ENCODE measurements at regions not wholly inside any gene's neighbourhood (a gene's known extent, or its start where the extent isn't known, plus 50 kb on each side); places are given as distances from the start of the nearest gene placed in this dataset.

GRCh38 chr14:53788566-53788965, 168.1 kb downstream of the BMP4 start:
- Histone ChIP-seq H3T11ph (ENCODE audit: low read length) (no peak overlapping the region), H3K27ac (ENCODE audit: insufficient read length, low read depth, low read length) (no peak overlapping the region), H3K4ac (ENCODE audit: low read depth, low read length) (no peak overlapping the region), H3K14ac (ENCODE audit: insufficient read depth, low read length) (no peak overlapping the region), H4K5ac (ENCODE audit: insufficient read length, low read depth, low read length) (no peak overlapping the region), H3K9ac (ENCODE audit: extremely low read depth, insufficient read length, low read length) (no peak overlapping the region), H4K91ac (ENCODE audit: insufficient read length, low read depth, low read length) (no peak overlapping the region), H3K56ac (ENCODE audit: insufficient read length, low read depth, low read length) (no peak overlapping the region), H3K79me1 (ENCODE audit: insufficient read depth, low read depth, low read length, poor library complexity, severe bottlenecking) (no peaks in the 10 kb centered on the region), H3K27me3 (ENCODE audit: insufficient read depth, low read length) (no peaks in the 10 kb centered on the region), H4K20me1 (ENCODE audit: control insufficient read depth, insufficient read depth, insufficient read length) (no peaks in the 10 kb centered on the region), H3K79me2 (ENCODE audit: insufficient read depth, low read length) (no peaks in the 10 kb centered on the region), H3K4me1 (ENCODE audit: insufficient read depth, low read length) (no peaks in the 10 kb centered on the region), H2BK120ac (ENCODE audit: low read depth, low read length, poor library complexity, severe bottlenecking) (no peak overlapping the region), H2BK15ac (ENCODE audit: low read depth, low read length) (no peak overlapping the region), H3K23ac (ENCODE audit: insufficient read length, low read depth, low read length) (no peak overlapping the region), H2AK5ac (ENCODE audit: insufficient read length, low read length) (no peak overlapping the region), H2BK12ac (ENCODE audit: insufficient read length, low read depth, low read length) (no peak overlapping the region), H3K18ac (ENCODE audit: insufficient read length, low read depth, low read length) (no peak overlapping the region), H3K4me2 (ENCODE audit: insufficient read depth, insufficient read length, low read length) (no peak overlapping the region), H4K8ac (replicated peaks; ENCODE audit: insufficient read length, low read depth, low read length) (no peak overlapping the region), H3K23me2 (ENCODE audit: insufficient read length, low read depth, low read length, poor library complexity, severe bottlenecking) (no peaks in the 10 kb centered on the region), H3K9me3 (ENCODE audit: control insufficient read depth, low read depth, low read length) (no peaks in the 10 kb centered on the region), H2AFZ (ENCODE audit: low read length) (no peak overlapping the region), H2BK20ac (ENCODE audit: low read depth, low read length, poor library complexity, severe bottlenecking) (no peak overlapping the region), H2BK5ac (ENCODE audit: insufficient read length, low read length) (no peak overlapping the region)
- TF ChIP-seq CTCF (conservative IDR thresholded peaks at IDR 0.05): no peak
- no peak overlapping the region for H3K4me3 Mint-ChIP-seq
- H3K27me3 Mint-ChIP-seq (ENCODE audit: low read depth): no peaks in the 10 kb centered on the region
- H3K27ac Mint-ChIP-seq: no peak overlapping the region
- WGBS (ENCODE audit: extremely low coverage, insufficient read length, low lambda C conversion rate): no CpG with 5 or more reads among the region's 5 CpGs
- H3K9me3 Mint-ChIP-seq: peaks cover 11 to 14% of the 10 kb centered on the region in 2 experiments
- no peak for DNase-seq
- H3K4me1 Mint-ChIP-seq: peaks cover 0 to 2% of the 10 kb centered on the region in 2 experiments; a peak in 1 of 4 replicates
- H3K36me3 Mint-ChIP-seq (ENCODE audit: insufficient read depth in 1 of 3, low read depth in 3 of 3): peaks cover 0 to 13% (median 3%) of the 10 kb centered on the region in 3 experiments; a peak in 4 of 7 replicates
